ENCODE measurements at regions not wholly inside any gene's neighbourhood (a gene's known extent, or its start where the extent isn't known, plus 50 kb on each side); places are given as distances from the start of the nearest gene placed in this dataset.

DNA sequence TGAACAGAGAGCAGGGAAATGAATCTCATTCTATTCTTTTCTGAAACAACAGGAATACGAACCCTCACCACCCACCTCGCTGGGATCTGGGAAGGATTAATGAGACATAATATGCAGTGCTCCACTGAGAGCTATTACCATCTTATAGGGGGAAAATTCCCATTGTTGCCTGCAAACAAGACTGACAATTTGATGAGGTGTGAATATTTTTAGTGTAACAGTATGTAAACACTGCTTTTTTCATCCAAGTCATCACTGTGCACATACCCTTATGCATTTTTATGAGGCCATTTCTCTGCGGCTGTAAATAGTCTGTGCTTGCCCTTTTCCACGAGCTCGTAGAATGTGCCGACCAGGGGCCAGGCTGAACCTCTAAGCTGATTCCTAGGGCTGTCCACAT is 285.6 kb upstream of the CPEB2 start:
- no peak for TF ChIP-seq POLR2AphosphoS5 (IDR thresholded peaks at IDR 0.05; ENCODE audit: low read depth)
- Histone ChIP-seq H2AFZ (no peak overlapping the region), H3F3A (replicated peaks; ENCODE audit: low read depth) (no peaks in the 10 kb centered on the region), H3K79me2 (replicated peaks; ENCODE audit: insufficient read depth) (no peaks in the 10 kb centered on the region), H4K20me1 (replicated peaks; ENCODE audit: insufficient read depth) (no peaks in the 10 kb centered on the region), H3K36me3 (ENCODE audit: insufficient read depth) (no peaks in the 10 kb centered on the region), H3K9me2 (ENCODE audit: insufficient read depth) (0 out of 2 replicates have a peak, but pooled peaks cover 2% of the 10 kb centered on the region), H3K4me1 (ENCODE audit: insufficient read depth) (no peaks in the 10 kb centered on the region), H3K4me3 (no peak overlapping the region), H3K4me2 (no peak overlapping the region), H3K27ac (ENCODE audit: low read depth) (no peak overlapping the region), H3K27me3 (ENCODE audit: insufficient read depth) (no peaks in the 10 kb centered on the region)
- H3K4me3 Mint-ChIP-seq: no peak overlapping the region
- no peaks in the 10 kb centered on the region for H3K4me1 Mint-ChIP-seq
- peaks cover 2% of the 10 kb centered on the region for H3K27me3 Mint-ChIP-seq (ENCODE audit: insufficient read depth, low read depth, poor library complexity)
- no peaks in the 10 kb centered on the region; the same call in 2 of the 3 replicates for H3K36me3 Mint-ChIP-seq (ENCODE audit: low read depth)
- ATAC-seq (no peak), DNase-seq (ENCODE audit: low spot score) (no peak)
- no peak overlapping the region for H3K27ac Mint-ChIP-seq
- H3K9me3 Mint-ChIP-seq: peaks cover 8% of the 10 kb centered on the region; the same call in 2 of the 3 replicates

DNA sequence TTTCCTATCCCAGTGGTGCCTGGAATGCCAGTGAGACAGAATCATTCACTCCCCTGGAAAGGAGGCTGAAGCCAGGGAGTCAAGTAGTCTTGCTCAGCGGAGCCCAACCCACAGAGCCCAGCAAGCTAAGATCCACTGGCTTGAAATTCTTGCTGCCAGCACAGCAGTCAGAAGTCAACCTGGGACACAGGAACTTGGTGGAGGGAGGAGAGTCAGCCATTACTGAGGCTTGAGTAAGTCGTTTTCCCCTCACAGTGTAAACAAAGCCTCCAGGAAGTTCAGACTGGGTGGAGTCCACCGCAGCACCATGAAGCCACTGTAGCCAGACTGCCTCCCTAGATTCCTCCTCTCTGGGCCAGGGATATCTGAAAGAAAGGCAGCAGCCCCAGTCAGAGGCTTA is 283.2 kb upstream of the CPEB2 start:
- Histone ChIP-seq H4K20me1 (replicated peaks; ENCODE audit: insufficient read depth) (no peaks in the 10 kb centered on the region), H3F3A (replicated peaks; ENCODE audit: low read depth) (no peaks in the 10 kb centered on the region), H3K27ac (ENCODE audit: low read depth) (no peak overlapping the region), H3K4me1 (ENCODE audit: insufficient read depth) (no peaks in the 10 kb centered on the region), H3K36me3 (ENCODE audit: insufficient read depth) (no peaks in the 10 kb centered on the region), H3K79me2 (replicated peaks; ENCODE audit: insufficient read depth) (no peaks in the 10 kb centered on the region), H3K9me2 (ENCODE audit: insufficient read depth) (0 out of 2 replicates have a peak, but pooled peaks cover 2% of the 10 kb centered on the region), H2AFZ (no peak overlapping the region; the same call in 1 of the 2 replicates), H3K27me3 (ENCODE audit: insufficient read depth) (no peaks in the 10 kb centered on the region), H3K4me2 (no peak overlapping the region), H3K4me3 (no peak overlapping the region)
- Mint-ChIP-seq H3K27ac (no peak overlapping the region), H3K4me1 (no peaks in the 10 kb centered on the region), H3K27me3 (ENCODE audit: insufficient read depth, low read depth, poor library complexity) (peaks cover 3% of the 10 kb centered on the region), H3K4me3 (no peak overlapping the region), H3K9me3 (peaks cover 11% of the 10 kb centered on the region; the same call in 2 of the 3 replicates), H3K36me3 (ENCODE audit: low read depth) (no peaks in the 10 kb centered on the region; the same call in 2 of the 3 replicates)
- no peak for DNase-seq (ENCODE audit: low spot score)
- ATAC-seq: no peak
- TF ChIP-seq REST (IDR thresholded peaks at IDR 0.05; ENCODE audit: unreplicated experiment) (no peak), ETS1 (IDR thresholded peaks at IDR 0.05) (no peak), JUNB (IDR thresholded peaks at IDR 0.05; ENCODE audit: unreplicated experiment) (no peak), NANOG (IDR thresholded peaks at IDR 0.05; ENCODE audit: borderline replicate concordance) (no peak), CTCF (conservative IDR thresholded peaks at IDR 0.05; ENCODE audit: low read depth in 2 of 2) (no peak), POLR2AphosphoS5 (IDR thresholded peaks at IDR 0.05; ENCODE audit: low read depth) (no peak), STAT1 (IDR thresholded peaks at IDR 0.05; ENCODE audit: unreplicated experiment) (no peak), EZH2phosphoT487 (IDR thresholded peaks at IDR 0.05; ENCODE audit: unreplicated experiment) (no peak), CREB1 (CRISPR knock-in tag; IDR thresholded peaks at IDR 0.05; ENCODE audit: low read depth) (no peak), ZNF114 (CRISPR knock-in tag; IDR thresholded peaks at IDR 0.05) (no peak), EZH2 (IDR thresholded peaks at IDR 0.05; ENCODE audit: low read depth, unreplicated experiment) (no peak), ZNF331 (CRISPR knock-in tag; IDR thresholded peaks at IDR 0.05; ENCODE audit: low read depth) (no peak)

All from GM23338 (cell line).